ENCODE measurements at regions not wholly inside any gene's neighbourhood (a gene's known extent, or its start where the extent isn't known, plus 50 kb on each side); places are given as distances from the start of the nearest gene placed in this dataset.

DNA sequence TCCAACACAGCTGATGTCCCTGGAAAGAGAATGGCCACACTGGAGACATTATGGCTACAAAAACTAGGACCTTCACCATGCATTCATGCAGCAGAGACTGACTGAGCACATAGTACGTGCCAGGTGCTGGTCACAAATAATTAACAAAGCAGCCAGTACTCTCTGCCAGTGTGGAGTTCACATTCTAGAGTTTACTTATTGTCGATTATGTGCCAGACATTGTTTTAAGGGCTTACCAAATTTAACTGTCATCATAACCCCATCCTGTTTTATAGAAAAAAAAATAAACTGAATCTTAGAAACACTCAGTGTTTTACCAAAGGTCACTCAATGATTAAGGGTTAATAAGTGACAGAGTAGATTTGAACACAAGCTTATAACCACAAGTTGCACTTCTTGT is 143.3 kb downstream of the RRAGC start:
- Histone ChIP-seq H3K27ac (ENCODE audit: low read depth, low read length) (no peak overlapping the region), H3K79me2 (ENCODE audit: control insufficient read depth, insufficient read depth, low read length, unreplicated experiment) (no peaks in the 10 kb centered on the region), H3K4me1 (ENCODE audit: control insufficient read depth, insufficient read depth, low read length, unreplicated experiment) (no peaks in the 10 kb centered on the region), H2AFZ (ENCODE audit: low read length, unreplicated experiment) (no peak overlapping the region), H3K4me3 (ENCODE audit: low read depth, low read length) (no peak overlapping the region), H3K27me3 (ENCODE audit: insufficient read depth, low read length) (peaks cover 23% of the 10 kb centered on the region), H3K36me3 (ENCODE audit: insufficient read depth, low read length) (no peaks in the 10 kb centered on the region)

GRCh38 chr1:38715415-38715814 is 144.2 kb downstream of the RRAGC start:
- Histone ChIP-seq H3K79me2 (ENCODE audit: control insufficient read depth, insufficient read depth, low read length, unreplicated experiment) (no peaks in the 10 kb centered on the region), H3K27me3 (ENCODE audit: insufficient read depth, low read length) (peaks cover 17% of the 10 kb centered on the region), H3K36me3 (ENCODE audit: insufficient read depth, low read length) (no peaks in the 10 kb centered on the region), H3K4me1 (ENCODE audit: control insufficient read depth, insufficient read depth, low read length, unreplicated experiment) (no peaks in the 10 kb centered on the region), H3K27ac (ENCODE audit: low read depth, low read length) (no peak overlapping the region), H3K4me3 (ENCODE audit: low read depth, low read length) (no peak overlapping the region), H2AFZ (ENCODE audit: low read length, unreplicated experiment) (no peak overlapping the region)

DNA sequence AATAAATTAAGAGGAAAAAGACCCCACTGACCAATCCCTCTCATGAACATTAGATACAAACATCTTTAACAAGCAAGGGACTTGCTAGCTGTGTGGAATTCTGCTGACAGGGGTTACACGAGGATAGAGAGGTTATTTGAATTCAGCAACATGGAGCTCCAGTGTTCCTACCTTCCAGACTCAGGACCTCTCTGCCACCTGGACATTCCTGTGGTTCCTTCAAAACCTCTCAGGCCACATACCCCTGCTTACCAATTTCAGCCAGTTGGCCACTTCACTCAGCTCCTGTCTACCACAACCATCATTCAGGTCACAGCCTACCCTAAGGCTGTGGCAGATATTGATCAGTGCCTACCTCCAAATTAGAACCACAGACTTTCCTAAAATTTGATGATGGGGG is 147.5 kb downstream of the RRAGC start:
- no peaks in the 10 kb centered on the region for H3K36me3 ChIP-seq (ENCODE audit: insufficient read depth, low read length)
- H3K27ac ChIP-seq (ENCODE audit: low read depth, low read length): no peak overlapping the region
- H3K27me3 ChIP-seq (ENCODE audit: insufficient read depth, low read length): peaks cover 5% of the 10 kb centered on the region
- H3K4me3 ChIP-seq (ENCODE audit: low read depth, low read length): no peak overlapping the region
- H3K4me1 ChIP-seq (ENCODE audit: control insufficient read depth, insufficient read depth, low read length, unreplicated experiment): no peaks in the 10 kb centered on the region
- no peak overlapping the region for H2AFZ ChIP-seq (ENCODE audit: low read length, unreplicated experiment)
- H3K79me2 ChIP-seq (ENCODE audit: control insufficient read depth, insufficient read depth, low read length, unreplicated experiment): no peaks in the 10 kb centered on the region

GRCh38 chr1:38708701-38709258 is 150.8 kb downstream of the RRAGC start:
- H3K27me3 ChIP-seq (ENCODE audit: insufficient read depth, low read length): peaks cover 15% of the 10 kb centered on the region; the same call in 1 of the 2 replicates

GRCh38 chr1:38701088-38701487 is 158.5 kb downstream of the RRAGC start:
- H3K27ac ChIP-seq (ENCODE audit: low read depth, low read length): no peak overlapping the region
- H3K4me1 ChIP-seq (ENCODE audit: control insufficient read depth, insufficient read depth, low read length, unreplicated experiment): no peaks in the 10 kb centered on the region
- no peak overlapping the region for H2AFZ ChIP-seq (ENCODE audit: low read length, unreplicated experiment)
- H3K4me3 ChIP-seq (ENCODE audit: low read depth, low read length): no peak overlapping the region
- no peaks in the 10 kb centered on the region for H3K79me2 ChIP-seq (ENCODE audit: control insufficient read depth, insufficient read depth, low read length, unreplicated experiment)
- H3K27me3 ChIP-seq (ENCODE audit: insufficient read depth, low read length): peaks cover 6% of the 10 kb centered on the region; the same call in 1 of the 2 replicates
- no peaks in the 10 kb centered on the region for H3K36me3 ChIP-seq (ENCODE audit: insufficient read depth, low read length)

More at GRCh38 chr1:38708701-38709258, 150.8 kb downstream of the RRAGC start:
- Histone ChIP-seq H3K4me1 (ENCODE audit: control insufficient read depth, insufficient read depth, low read length, unreplicated experiment) (no peaks in the 10 kb centered on the region), H3K36me3 (ENCODE audit: insufficient read depth, low read length) (no peaks in the 10 kb centered on the region), H3K79me2 (ENCODE audit: control insufficient read depth, insufficient read depth, low read length, unreplicated experiment) (no peaks in the 10 kb centered on the region), H3K4me3 (ENCODE audit: low read depth, low read length) (no peak overlapping the region), H3K27ac (ENCODE audit: low read depth, low read length) (no peak overlapping the region), H2AFZ (ENCODE audit: low read length, unreplicated experiment) (no peak overlapping the region)

- Histone ChIP-seq H3K27ac (ENCODE audit: low read depth, low read length) (no peak overlapping the region), H3K36me3 (ENCODE audit: insufficient read depth, low read length) (no peaks in the 10 kb centered on the region), H2AFZ (ENCODE audit: low read length, unreplicated experiment) (no peak overlapping the region), H3K4me1 (ENCODE audit: control insufficient read depth, insufficient read depth, low read length, unreplicated experiment) (no peaks in the 10 kb centered on the region), H3K4me3 (ENCODE audit: low read depth, low read length) (no peak overlapping the region), H3K27me3 (ENCODE audit: insufficient read depth, low read length) (no peaks in the 10 kb centered on the region), H3K79me2 (ENCODE audit: control insufficient read depth, insufficient read depth, low read length, unreplicated experiment) (no peaks in the 10 kb centered on the region)
These were observed 159.5 kb downstream of the RRAGC start for GRCh38 chr1:38700077-38700470.

- Histone ChIP-seq H3K27ac (ENCODE audit: low read depth, low read length) (no peak overlapping the region), H3K36me3 (ENCODE audit: insufficient read depth, low read length) (no peaks in the 10 kb centered on the region), H3K79me2 (ENCODE audit: control insufficient read depth, insufficient read depth, low read length, unreplicated experiment) (no peaks in the 10 kb centered on the region), H3K27me3 (ENCODE audit: insufficient read depth, low read length) (no peaks in the 10 kb centered on the region), H3K4me1 (ENCODE audit: control insufficient read depth, insufficient read depth, low read length, unreplicated experiment) (no peaks in the 10 kb centered on the region), H3K4me3 (ENCODE audit: low read depth, low read length) (no peak overlapping the region), H2AFZ (ENCODE audit: low read length, unreplicated experiment) (no peak overlapping the region)
These were observed 160.1 kb downstream of the RRAGC start for GRCh38 chr1:38699330-38700076.

DNA sequence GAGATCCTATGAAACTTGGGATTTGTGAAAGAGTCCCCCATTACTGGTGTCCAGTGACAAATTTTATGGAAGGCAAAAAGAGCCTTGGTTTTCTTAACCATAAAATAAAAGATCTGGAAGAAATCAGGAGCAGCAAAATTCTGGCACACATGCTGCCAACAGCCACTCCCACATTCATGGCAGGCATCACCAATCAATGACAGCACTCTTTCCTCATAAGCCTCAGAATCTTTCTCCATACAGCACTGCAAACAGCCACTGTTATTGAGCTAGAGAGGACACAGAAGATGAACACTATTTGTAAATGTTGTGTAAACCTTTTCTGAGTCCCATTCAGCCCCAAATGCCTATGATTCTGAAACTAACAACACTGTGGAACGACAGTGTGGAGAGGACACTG is 162.2 kb downstream of the RRAGC start:
- Histone ChIP-seq H3K4me3 (ENCODE audit: low read depth, low read length) (no peak overlapping the region), H3K27me3 (ENCODE audit: insufficient read depth, low read length) (no peaks in the 10 kb centered on the region)

GRCh38 chr1:38696371-38696770 is 163.2 kb downstream of the RRAGC start:
- H3K36me3 ChIP-seq (ENCODE audit: insufficient read depth, low read length): no peaks in the 10 kb centered on the region
- H3K27me3 ChIP-seq (ENCODE audit: insufficient read depth, low read length): no peaks in the 10 kb centered on the region
- no peaks in the 10 kb centered on the region for H3K79me2 ChIP-seq (ENCODE audit: control insufficient read depth, insufficient read depth, low read length, unreplicated experiment)

More for the DNA sequence above, 162.2 kb downstream of the RRAGC start:
- no peak overlapping the region for H3K27ac ChIP-seq (ENCODE audit: low read depth, low read length)
- H3K79me2 ChIP-seq (ENCODE audit: control insufficient read depth, insufficient read depth, low read length, unreplicated experiment): no peaks in the 10 kb centered on the region
- no peak overlapping the region for H2AFZ ChIP-seq (ENCODE audit: low read length, unreplicated experiment)
- H3K4me1 ChIP-seq (ENCODE audit: control insufficient read depth, insufficient read depth, low read length, unreplicated experiment): no peaks in the 10 kb centered on the region
- H3K36me3 ChIP-seq (ENCODE audit: insufficient read depth, low read length): no peaks in the 10 kb centered on the region

DNA sequence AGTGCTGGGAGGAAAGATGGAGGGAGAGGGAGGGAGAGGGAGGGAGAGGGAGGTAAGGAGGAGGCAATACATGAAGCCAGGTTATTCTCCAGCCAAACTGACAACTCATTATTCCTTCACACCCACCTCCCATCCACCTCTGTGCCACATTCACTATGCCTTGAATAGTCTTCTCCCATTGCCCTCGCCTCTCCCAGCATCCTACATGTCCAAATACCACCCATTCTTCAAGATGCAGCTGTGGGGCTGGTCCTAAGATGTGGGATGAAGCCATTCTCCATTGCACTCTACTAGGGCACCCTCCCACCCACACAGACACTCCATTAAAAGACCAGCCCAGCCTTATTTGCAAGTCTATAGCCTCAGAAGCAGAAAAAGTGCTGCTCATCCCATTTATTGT is 165.8 kb downstream of the RRAGC start:
- 0 out of 2 replicates have a peak, but pooled peaks cover 7% of the 10 kb centered on the region for H3K27me3 ChIP-seq (ENCODE audit: insufficient read depth, low read length)
- no peak overlapping the region for H2AFZ ChIP-seq (ENCODE audit: low read length, unreplicated experiment)
- no peaks in the 10 kb centered on the region for H3K79me2 ChIP-seq (ENCODE audit: control insufficient read depth, insufficient read depth, low read length, unreplicated experiment)
- no peaks in the 10 kb centered on the region for H3K4me1 ChIP-seq (ENCODE audit: control insufficient read depth, insufficient read depth, low read length, unreplicated experiment)
- no peak overlapping the region for H3K27ac ChIP-seq (ENCODE audit: low read depth, low read length)
- no peaks in the 10 kb centered on the region for H3K36me3 ChIP-seq (ENCODE audit: insufficient read depth, low read length)
- no peak overlapping the region for H3K4me3 ChIP-seq (ENCODE audit: low read depth, low read length)

More at GRCh38 chr1:38696371-38696770, 163.2 kb downstream of the RRAGC start:
- no peak overlapping the region for H3K4me3 ChIP-seq (ENCODE audit: low read depth, low read length)
- no peak overlapping the region for H2AFZ ChIP-seq (ENCODE audit: low read length, unreplicated experiment)
- H3K4me1 ChIP-seq (ENCODE audit: control insufficient read depth, insufficient read depth, low read length, unreplicated experiment): no peaks in the 10 kb centered on the region
- no peak overlapping the region for H3K27ac ChIP-seq (ENCODE audit: low read depth, low read length)

DNA sequence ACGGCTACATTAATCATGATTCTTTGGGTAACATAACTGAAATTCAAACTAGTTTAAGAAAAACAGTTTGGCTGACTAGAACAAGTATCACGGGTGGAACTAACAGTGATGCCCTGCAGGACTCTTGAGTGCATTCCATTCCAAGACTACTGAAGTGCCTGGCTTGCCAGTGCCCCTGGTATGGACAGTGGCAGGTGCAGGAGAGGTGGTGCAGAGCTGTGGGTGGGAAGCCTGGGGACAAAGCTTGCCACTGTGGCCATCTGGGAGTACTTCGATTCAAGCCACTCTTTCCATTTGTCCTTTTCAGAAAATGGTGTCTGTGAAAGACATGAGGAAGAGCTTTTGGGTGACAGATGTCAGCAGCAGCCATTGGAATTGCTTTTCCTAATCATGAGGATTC is 166.5 kb downstream of the RRAGC start:
- Histone ChIP-seq H2AFZ (ENCODE audit: low read length, unreplicated experiment) (no peak overlapping the region), H3K27ac (ENCODE audit: low read depth, low read length) (no peak overlapping the region), H3K79me2 (ENCODE audit: control insufficient read depth, insufficient read depth, low read length, unreplicated experiment) (no peaks in the 10 kb centered on the region), H3K4me3 (ENCODE audit: low read depth, low read length) (no peak overlapping the region), H3K4me1 (ENCODE audit: control insufficient read depth, insufficient read depth, low read length, unreplicated experiment) (no peaks in the 10 kb centered on the region), H3K36me3 (ENCODE audit: insufficient read depth, low read length) (no peaks in the 10 kb centered on the region), H3K27me3 (ENCODE audit: insufficient read depth, low read length) (0 out of 2 replicates have a peak, but pooled peaks cover 7% of the 10 kb centered on the region)
